ENCODE measurements at regions not wholly inside any gene's neighbourhood (a gene's known extent, or its start where the extent isn't known, plus 50 kb on each side); places are given as distances from the start of the nearest gene placed in this dataset.

DNA sequence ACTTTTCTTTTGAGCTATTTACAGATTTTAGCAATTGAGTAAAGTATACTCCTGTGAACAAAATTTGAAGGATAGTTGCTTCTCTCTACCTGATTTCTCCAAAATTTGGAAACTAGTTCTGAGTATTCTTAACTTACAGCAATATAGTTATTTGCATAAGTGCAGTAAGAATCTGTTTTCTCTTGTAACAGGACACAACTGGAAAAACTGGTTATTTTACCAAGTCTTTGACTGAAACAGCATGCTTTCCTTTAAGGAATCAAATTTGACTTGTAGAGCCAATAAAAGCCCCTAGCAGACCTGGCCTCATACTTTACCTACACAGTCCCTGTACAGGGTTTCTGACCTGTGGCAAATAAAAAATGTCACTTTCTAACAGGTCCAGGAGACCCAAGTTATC is 301.9 kb upstream of the POU5F2 start:
- intact Hi-C loops (cut with micrococcal nuclease): no loop called here
- CTCF ChIA-PET: no interaction called here
- no peaks in the 10 kb centered on the region for H3K27me3 Mint-ChIP-seq (ENCODE audit: insufficient read depth, unreplicated experiment)

DNA sequence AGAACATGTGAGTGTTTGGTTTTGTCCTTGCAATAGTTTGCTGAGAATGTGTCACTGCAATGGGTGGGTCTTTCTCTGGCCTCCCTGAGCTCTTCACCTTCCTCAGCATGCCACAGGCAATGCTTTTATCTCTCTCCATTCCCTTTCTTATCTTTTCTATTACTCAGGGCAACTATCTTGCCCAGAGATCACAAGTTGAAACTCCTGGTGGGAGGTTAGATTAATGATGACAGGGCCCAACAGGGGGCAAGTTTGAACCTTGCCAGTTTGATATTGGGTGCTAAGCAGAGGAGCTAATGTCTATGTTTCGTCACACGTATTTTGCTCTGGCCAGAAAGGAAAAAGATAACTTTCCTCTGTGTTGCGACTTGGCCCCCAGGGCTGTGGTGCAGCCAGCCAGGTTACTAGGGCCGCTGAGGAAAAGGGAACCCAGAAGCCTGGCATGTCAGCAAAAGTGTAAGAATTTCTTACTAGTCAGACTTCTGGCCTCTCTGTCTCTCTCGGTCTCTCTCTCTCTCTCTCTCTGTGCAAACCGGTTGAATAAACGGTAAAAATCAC is 299.3 kb upstream of the POU5F2 start:
- CTCF ChIA-PET: no interaction called here
- Mint-ChIP-seq H3K27me3 (ENCODE audit: insufficient read depth, unreplicated experiment) (no peaks in the 10 kb centered on the region), H3K27ac (ENCODE audit: low read depth, unreplicated experiment) (no peak overlapping the region), H3K9me3 (ENCODE audit: unreplicated experiment) (no peaks in the 10 kb centered on the region), H3K4me3 (ENCODE audit: unreplicated experiment) (no peak overlapping the region), H3K4me1 (ENCODE audit: insufficient read depth, unreplicated experiment) (no peaks in the 10 kb centered on the region), H3K36me3 (ENCODE audit: insufficient read depth, unreplicated experiment) (peaks cover 12% of the 10 kb centered on the region)
- no peak for TF ChIP-seq CTCF (IDR thresholded peaks at IDR 0.05; ENCODE audit: unreplicated experiment)
- DNase-seq (ENCODE audit: unreplicated experiment): no peak
- BruUV-seq (replicated peaks): no TSS peak
- POLR2A ChIA-PET: no interaction called here
- intact Hi-C loops (cut with micrococcal nuclease): no loop called here

More for the DNA sequence above, 301.9 kb upstream of the POU5F2 start:
- Mint-ChIP-seq H3K4me1 (ENCODE audit: insufficient read depth, unreplicated experiment) (no peaks in the 10 kb centered on the region), H3K9me3 (ENCODE audit: unreplicated experiment) (no peaks in the 10 kb centered on the region), H3K4me3 (ENCODE audit: unreplicated experiment) (no peak overlapping the region), H3K36me3 (ENCODE audit: insufficient read depth, unreplicated experiment) (peaks cover 20% of the 10 kb centered on the region), H3K27ac (ENCODE audit: low read depth, unreplicated experiment) (no peak overlapping the region)
- DNase-seq (ENCODE audit: unreplicated experiment): no peak
- POLR2A ChIA-PET: no interaction called here
- TF ChIP-seq CTCF (IDR thresholded peaks at IDR 0.05; ENCODE audit: unreplicated experiment): no peak
- BruUV-seq (replicated peaks): no TSS peak

DNA sequence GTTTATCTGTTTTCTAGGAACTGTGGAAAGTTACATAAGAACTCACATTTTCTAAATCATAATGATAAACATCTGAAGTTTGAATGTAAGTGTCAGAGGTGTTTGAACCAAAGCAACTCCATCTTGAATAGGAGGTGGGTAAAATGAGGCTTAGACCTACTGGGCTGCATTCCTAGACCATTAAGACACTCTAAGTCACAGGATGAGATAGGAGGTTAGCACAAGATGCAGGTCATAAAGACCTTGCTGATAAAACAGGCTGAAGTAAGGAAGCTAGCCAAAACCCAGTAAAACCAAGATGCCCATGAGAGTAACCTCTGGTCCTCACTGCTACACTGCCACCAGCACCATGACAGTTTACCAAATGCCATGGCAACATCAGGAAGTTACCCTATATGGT is 297.7 kb upstream of the POU5F2 start:
- DNase-seq (ENCODE audit: unreplicated experiment): no peak
- CTCF ChIA-PET: interaction anchor here (0.6 kb wide), 1 partner anchor 362 kb away, joined by 3 read pairs; no protein-coding TSS in a partner anchor
- intact Hi-C loops (cut with micrococcal nuclease): no loop called here
- H3K36me3 Mint-ChIP-seq (ENCODE audit: insufficient read depth, unreplicated experiment): peaks cover 12% of the 10 kb centered on the region
- POLR2A ChIA-PET: interaction anchor here (0.5 kb wide), 1 partner anchor 43 kb away, joined by 3 read pairs; no protein-coding TSS in a partner anchor
- H3K9me3 Mint-ChIP-seq (ENCODE audit: unreplicated experiment): no peaks in the 10 kb centered on the region
- no peak for TF ChIP-seq CTCF (IDR thresholded peaks at IDR 0.05; ENCODE audit: unreplicated experiment)
- no peaks in the 10 kb centered on the region for H3K27me3 Mint-ChIP-seq (ENCODE audit: insufficient read depth, unreplicated experiment)
- no peak overlapping the region for H3K4me3 Mint-ChIP-seq (ENCODE audit: unreplicated experiment)
- no peak overlapping the region for H3K27ac Mint-ChIP-seq (ENCODE audit: low read depth, unreplicated experiment)
- H3K4me1 Mint-ChIP-seq (ENCODE audit: insufficient read depth, unreplicated experiment): no peaks in the 10 kb centered on the region
- BruUV-seq (replicated peaks): no TSS peak

GRCh38 chr5:94031631-94032030 is 290.2 kb upstream of the POU5F2 start:
- CTCF ChIA-PET: interaction anchor here (0.6 kb wide), 1 partner anchor 336 kb away, joined by 3 read pairs; no protein-coding TSS in a partner anchor
- H3K4me1 Mint-ChIP-seq (ENCODE audit: insufficient read depth, unreplicated experiment): peaks cover 9% of the 10 kb centered on the region
- H3K36me3 Mint-ChIP-seq (ENCODE audit: insufficient read depth, unreplicated experiment): no peaks in the 10 kb centered on the region
- H3K27ac Mint-ChIP-seq (ENCODE audit: low read depth, unreplicated experiment): no peak overlapping the region
- no peak overlapping the region for H3K4me3 Mint-ChIP-seq (ENCODE audit: unreplicated experiment)
- peak; percentile 35 for DNase-seq (ENCODE audit: unreplicated experiment)
- POLR2A ChIA-PET: interaction anchor here (0.5 kb wide), 2 partner anchors 38 to 51 kb away, joined by 3 read pairs; no protein-coding TSS in a partner anchor
- BruUV-seq (replicated peaks): no TSS peak
- intact Hi-C loops (cut with micrococcal nuclease): no loop called here
- TF ChIP-seq CTCF (IDR thresholded peaks at IDR 0.05; ENCODE audit: unreplicated experiment): no peak
- no peaks in the 10 kb centered on the region for H3K9me3 Mint-ChIP-seq (ENCODE audit: unreplicated experiment)
- no peaks in the 10 kb centered on the region for H3K27me3 Mint-ChIP-seq (ENCODE audit: insufficient read depth, unreplicated experiment)

Measured in MCF 10A (cell line).